Chondrocyte (in vitro differentiated cells): ENCODE measurements at regions not wholly inside any gene's neighbourhood (a gene's known extent, or its start where the extent isn't known, plus 50 kb on each side); places are given as distances from the start of the nearest gene placed in this dataset.
A peak's percentile ranks its signal among the peaks of the same experiment; 100 is the strongest.

Experiments used
- DNase-seq: peaks from one replicate; pipeline ENCODE4 v3.0.0; 2021; ENCODE audit warnings: mixed read lengths, low spot score
- H3K27ac Mint-ChIP-seq: one replicate; pipeline ENCODE4 v1.8.0; 2021; ENCODE audit warnings: mild to moderate bottlenecking, moderate library complexity, mixed read lengths; ENCODE audit not compliant: unreplicated experiment
- H3K27me3 Mint-ChIP-seq: 2 replicates; pipeline ENCODE4 v1.8.0; 2021; ENCODE audit warnings: low read depth, mixed read lengths
- H3K36me3 Mint-ChIP-seq: 2 replicates; pipeline ENCODE4 v1.8.0; 2021; ENCODE audit warnings: low read depth, mixed read lengths
- H3K4me1 Mint-ChIP-seq: 2 replicates; pipeline ENCODE4 v1.8.0; 2021; ENCODE audit warnings: low read depth, mild to moderate bottlenecking, mixed read lengths
- H3K4me3 Mint-ChIP-seq: one replicate; pipeline ENCODE4 v1.8.0; 2021; ENCODE audit warnings: mild to moderate bottlenecking, moderate library complexity, mixed read lengths; ENCODE audit not compliant: unreplicated experiment
- H3K9me3 Mint-ChIP-seq: 2 replicates; pipeline ENCODE4 v1.8.0; 2021; ENCODE audit warnings: low read depth, mixed read lengths
- CTCF ChIP-seq: fragments of 200-600 bp; sonication (generic); IDR thresholded peaks from 2 replicates; pipeline ENCODE4 v1.5.0; 2021; ENCODE audit warnings: antibody characterized with exemption, mild to moderate bottlenecking, moderate library complexity

GRCh38 chr7:9761224-9761623, 1212.4 kb upstream of the PHF14 start:
- Mint-ChIP-seq H3K9me3 (no peaks in the 10 kb centered on the region), H3K27me3 (no peaks in the 10 kb centered on the region), H3K36me3 (no peaks in the 10 kb centered on the region), H3K27ac (no peak overlapping the region), H3K4me1 (no peaks in the 10 kb centered on the region), H3K4me3 (no peak overlapping the region)
- no peak for TF ChIP-seq CTCF
- no peak for DNase-seq

GRCh38 chr7:9776900-9777299, 1196.8 kb upstream of the PHF14 start:
- no peak for DNase-seq
- Mint-ChIP-seq H3K9me3 (peaks cover 3% of the 10 kb centered on the region), H3K4me1 (no peaks in the 10 kb centered on the region), H3K27me3 (no peaks in the 10 kb centered on the region), H3K4me3 (no peak overlapping the region), H3K27ac (no peak overlapping the region), H3K36me3 (no peaks in the 10 kb centered on the region)
- no peak for TF ChIP-seq CTCF

- Mint-ChIP-seq H3K4me1 (no peaks in the 10 kb centered on the region), H3K9me3 (no peaks in the 10 kb centered on the region), H3K4me3 (no peak overlapping the region), H3K36me3 (no peaks in the 10 kb centered on the region), H3K27ac (no peak overlapping the region), H3K27me3 (no peaks in the 10 kb centered on the region)
- TF ChIP-seq CTCF, result no peak
- peak; percentile 37 for DNase-seq
Measured at GRCh38 chr7:9778367-9778766, 1195.3 kb upstream of the PHF14 start.

GRCh38 chr7:9781710-9782109, 1192.0 kb upstream of the PHF14 start:
- H3K27me3 Mint-ChIP-seq, result no peaks in the 10 kb centered on the region
- DNase-seq, result no peak
- no peak overlapping the region for H3K27ac Mint-ChIP-seq
- H3K9me3 Mint-ChIP-seq, result no peaks in the 10 kb centered on the region
- no peaks in the 10 kb centered on the region for H3K36me3 Mint-ChIP-seq
- no peak for TF ChIP-seq CTCF
- no peaks in the 10 kb centered on the region for H3K4me1 Mint-ChIP-seq
- no peak overlapping the region for H3K4me3 Mint-ChIP-seq

GRCh38 chr7:9782275-9782674, 1191.4 kb upstream of the PHF14 start:
- H3K27ac Mint-ChIP-seq, result no peak overlapping the region
- no peaks in the 10 kb centered on the region for H3K36me3 Mint-ChIP-seq
- H3K27me3 Mint-ChIP-seq, result no peaks in the 10 kb centered on the region
- no peak for TF ChIP-seq CTCF
- no peaks in the 10 kb centered on the region for H3K4me1 Mint-ChIP-seq
- no peak for DNase-seq
- no peak overlapping the region for H3K4me3 Mint-ChIP-seq
- H3K9me3 Mint-ChIP-seq, result peaks cover 4% of the 10 kb centered on the region
